HG02973 (cell line): ENCODE measurements at regions not wholly inside any gene's neighbourhood (a gene's known extent, or its start where the extent isn't known, plus 50 kb on each side); places are given as distances from the start of the nearest gene placed in this dataset.

ENCODE experiments used
- ATAC-seq: cut with Tn5 transposase; IDR thresholded peaks from one replicate; pipeline ENCODE4 v1.9.1; 2021; ENCODE audit warnings: moderate library complexity; ENCODE audit not compliant: unreplicated experiment

DNA sequence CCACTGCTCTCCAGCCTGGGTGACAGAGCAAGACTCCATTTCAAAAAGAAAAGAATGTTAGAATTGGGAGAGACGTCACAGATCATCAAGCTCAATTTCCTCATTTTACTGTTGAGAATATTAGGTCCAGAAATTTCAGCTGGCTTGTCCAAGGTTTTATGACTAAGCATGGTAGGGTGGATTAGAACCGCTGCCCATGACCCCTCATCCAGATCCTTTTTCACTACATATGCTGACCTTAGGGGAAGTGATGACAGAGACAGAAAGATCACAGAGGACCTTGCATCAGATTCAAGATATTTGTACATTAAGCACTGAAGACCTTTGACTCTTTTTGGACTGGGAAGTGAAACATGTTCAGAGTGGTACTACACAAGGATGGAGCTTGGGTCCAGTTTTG is 134.5 kb downstream of the ADAMTS15 start:
- no peak for ATAC-seq

DNA sequence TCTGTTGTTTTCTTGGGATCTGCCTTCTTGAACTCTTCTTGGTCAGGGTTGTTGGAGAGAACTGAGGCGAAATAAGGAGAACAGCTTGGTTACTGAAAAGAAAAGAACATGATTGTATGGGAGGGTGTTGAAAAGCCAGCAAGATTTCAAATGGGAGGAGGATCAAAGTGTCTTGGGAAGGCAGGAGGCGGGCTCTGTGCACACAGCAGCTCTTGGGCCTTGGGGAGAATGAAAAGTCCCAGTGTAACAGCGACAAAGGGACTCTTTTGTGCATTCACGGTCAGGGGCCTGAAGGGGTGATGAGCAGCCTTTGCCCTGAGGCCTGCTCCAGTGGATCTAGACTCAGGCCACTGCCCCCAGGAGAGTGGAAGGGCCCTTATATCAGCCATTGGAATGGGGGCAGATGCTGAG is 135.4 kb downstream of the ADAMTS15 start:
- ATAC-seq = no peak

DNA sequence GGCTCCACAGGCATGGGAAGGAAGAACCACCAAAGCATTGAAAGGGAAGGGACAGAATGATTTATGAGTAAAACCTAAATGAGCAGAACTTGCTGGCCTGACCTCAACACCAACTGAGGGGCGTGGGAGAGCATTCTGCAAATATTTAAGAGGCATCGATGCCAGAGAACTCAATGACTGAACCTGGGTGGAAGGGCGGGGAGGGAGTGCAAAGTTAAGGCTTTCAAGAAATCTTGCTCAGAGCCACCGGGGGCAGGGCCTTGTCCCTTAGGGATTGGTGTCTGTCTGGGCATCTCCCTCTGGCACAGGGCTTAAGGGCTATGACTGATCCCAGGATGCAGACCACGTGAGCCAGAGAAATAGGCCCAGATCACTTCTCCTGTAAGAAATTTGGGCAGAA is 137.1 kb downstream of the ADAMTS15 start:
- ATAC-seq = no peak

DNA sequence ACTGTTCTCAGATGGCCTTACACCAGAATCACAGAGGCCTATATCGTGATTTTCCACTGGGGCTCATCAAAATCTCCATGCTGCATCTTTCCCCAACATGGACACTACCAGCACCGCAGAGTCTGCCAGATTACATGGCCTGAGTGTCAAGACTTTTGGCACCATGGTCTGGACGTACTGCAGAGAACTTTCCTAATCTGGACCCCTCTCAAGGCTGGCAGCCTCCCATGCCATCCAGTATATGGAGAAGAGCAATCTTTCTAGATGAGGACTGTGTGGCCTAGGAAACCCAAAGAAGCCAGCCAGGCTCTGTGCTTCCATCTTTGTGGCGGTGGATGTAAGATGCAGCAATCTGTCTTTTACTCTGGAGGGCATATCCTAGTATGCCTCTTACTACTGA is 139.2 kb downstream of the ADAMTS15 start:
- no peak for ATAC-seq

DNA sequence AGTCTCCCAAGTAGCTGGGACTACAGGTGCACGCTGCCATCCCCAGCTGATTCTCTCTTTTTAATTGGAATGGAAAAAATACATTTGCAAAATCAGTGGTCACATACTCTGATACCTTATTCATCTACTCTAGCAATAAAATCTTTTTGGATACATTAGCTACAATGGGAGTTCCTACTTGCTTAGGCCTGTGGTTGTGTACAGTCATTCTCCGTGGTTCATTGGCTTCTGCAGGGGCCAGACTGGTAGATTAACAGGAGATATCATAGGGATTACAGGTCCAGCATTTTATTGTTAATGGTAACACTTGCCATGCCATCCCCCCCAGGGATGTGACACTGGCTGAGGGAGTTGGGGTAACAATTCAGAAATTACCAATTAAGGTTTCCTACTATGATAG is 140.0 kb downstream of the ADAMTS15 start:
- ATAC-seq = no peak

DNA sequence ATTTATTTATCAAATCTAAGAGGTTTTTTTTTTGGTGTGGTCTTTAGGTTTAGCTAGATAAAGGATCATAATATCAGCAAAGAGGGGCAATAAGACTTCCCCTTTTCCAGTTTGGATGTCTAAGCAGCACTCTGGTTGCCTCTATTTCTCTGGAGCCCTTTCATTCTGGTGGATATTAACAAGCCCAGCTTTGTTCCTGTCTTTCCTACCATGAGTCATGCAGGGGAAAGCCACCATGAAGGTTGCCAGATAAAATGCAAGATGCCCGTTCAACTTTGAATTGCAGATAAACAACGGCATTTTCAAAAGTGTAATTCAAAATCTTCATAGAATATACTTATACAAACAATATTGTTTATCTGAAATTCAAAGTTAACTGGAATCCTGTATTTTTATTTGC is 143.6 kb downstream of the ADAMTS15 start:
- ATAC-seq = no peak

DNA sequence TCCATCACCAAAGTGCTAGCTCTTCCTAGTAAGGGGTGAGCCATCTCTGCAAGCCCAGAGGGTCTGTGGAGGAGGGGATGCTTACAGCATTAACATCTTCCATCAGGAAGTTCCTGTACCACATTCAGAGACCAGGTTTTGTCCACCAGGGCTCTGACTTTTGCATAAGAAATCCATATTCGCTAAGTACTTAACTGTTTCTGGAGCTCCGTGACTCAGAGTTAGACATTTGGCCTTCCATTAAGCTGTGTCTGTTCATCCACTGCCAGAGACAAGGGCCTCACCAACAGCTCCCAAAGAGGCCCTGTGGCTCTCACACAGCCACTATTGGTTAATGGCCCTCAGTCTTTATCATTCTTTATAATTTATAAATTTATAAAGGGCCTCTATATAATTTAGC is 144.6 kb downstream of the ADAMTS15 start:
- no peak for ATAC-seq

DNA sequence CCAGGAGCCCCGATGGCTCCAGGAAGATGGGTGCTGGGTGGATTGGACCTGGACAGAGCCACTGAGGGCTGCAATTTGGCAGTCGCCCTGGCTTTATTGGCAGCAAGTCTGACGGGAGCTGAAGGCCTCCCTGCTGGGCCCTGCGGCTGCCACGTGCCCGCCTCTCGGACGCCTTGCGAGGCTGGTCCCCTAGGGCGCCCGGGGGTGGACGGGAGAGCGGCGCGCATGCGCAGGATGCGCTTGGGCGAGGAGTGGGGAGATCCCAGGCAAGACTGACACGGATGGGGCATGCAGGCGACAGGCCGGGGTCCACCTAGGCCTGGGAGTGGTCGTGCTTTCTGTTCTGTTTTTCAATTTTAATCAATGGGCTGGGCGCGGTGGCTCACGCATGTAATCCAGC is 150.0 kb downstream of the ADAMTS15 start:
- ATAC-seq = no peak

DNA sequence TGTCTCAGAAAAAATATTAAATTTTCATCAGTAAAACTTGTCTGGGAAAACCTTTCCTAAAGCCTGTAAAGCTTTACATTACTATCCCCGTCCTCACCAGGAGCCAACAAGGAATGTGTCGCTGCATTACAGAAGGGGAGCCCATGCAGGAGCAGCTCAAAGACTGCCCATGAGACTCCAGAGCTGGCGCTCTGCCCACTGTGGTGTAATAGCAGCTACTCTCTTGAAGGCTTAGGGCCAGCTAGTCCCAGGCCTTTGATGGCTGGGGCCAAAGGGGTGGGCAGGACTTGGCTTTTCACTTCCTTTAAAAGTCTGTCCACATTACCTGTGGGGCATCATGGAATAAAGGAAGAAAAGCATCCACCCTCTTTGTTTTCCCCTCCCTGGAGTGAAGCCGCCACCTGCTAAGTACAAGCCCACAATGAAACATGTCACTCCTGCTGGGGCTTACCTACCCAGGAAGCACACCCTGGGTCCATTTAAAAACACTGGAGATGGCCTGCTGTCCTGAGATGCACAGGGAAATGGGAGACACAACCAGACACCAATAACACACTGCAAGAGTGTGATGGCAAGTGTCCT is 150.7 kb downstream of the ADAMTS15 start:
- ATAC-seq = no peak

DNA sequence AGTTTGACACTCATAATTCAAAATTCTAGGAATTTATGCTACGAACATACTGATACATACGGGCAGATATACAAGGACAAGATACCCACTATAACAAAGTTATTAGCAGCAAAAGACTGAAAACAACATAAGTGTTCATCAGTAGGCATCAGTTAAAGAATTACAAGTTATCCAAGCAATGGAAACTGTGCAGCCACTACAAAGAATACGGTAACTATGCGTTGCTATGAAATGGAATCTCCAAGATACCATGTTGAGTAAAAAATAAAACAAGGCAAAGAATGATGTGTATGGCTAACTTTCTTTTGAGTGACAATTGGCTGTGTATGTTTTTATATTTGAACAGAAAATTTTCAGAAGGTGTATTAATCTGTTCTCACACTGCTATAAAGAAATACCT is 151.7 kb downstream of the ADAMTS15 start:
- ATAC-seq = no peak

DNA sequence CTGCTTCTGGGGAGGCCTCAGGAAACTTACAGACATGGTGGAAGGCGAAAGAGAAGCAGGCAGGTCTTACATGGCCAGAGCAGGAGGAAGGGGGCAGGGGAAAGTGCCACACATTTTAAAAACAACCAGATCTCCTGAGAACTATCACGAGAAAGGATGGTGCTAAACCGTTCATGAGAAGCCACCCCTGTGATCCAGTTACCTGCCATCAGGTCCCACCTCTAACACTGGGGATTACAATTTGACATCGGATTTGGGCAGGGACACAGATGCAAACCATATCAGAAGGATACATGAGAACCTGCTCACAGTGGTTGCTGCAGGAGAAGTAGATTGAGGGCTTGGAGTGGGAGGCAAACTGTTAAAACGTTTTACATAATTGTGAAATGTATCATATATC is 152.2 kb downstream of the ADAMTS15 start:
- no peak for ATAC-seq

DNA sequence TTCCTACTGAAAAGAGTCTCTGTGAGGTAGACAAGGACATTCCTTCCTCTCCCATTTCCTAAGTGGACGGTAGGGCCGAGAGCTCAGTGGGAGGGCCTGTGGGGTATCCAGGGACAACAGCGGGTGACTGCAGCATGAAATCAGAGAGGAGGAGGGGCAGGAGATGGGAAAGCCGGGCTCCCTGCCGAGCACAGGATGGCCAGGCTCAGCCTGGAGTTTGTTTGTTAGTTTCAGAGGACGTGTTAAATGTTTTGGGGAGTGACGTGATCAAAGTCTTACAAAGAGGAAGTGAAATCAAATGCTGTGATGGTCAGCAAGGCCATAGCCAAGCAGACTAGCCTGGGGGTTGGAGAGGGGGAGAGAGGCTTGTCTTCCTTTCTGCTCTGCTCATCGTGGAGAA is 152.7 kb downstream of the ADAMTS15 start:
- ATAC-seq = no peak

DNA sequence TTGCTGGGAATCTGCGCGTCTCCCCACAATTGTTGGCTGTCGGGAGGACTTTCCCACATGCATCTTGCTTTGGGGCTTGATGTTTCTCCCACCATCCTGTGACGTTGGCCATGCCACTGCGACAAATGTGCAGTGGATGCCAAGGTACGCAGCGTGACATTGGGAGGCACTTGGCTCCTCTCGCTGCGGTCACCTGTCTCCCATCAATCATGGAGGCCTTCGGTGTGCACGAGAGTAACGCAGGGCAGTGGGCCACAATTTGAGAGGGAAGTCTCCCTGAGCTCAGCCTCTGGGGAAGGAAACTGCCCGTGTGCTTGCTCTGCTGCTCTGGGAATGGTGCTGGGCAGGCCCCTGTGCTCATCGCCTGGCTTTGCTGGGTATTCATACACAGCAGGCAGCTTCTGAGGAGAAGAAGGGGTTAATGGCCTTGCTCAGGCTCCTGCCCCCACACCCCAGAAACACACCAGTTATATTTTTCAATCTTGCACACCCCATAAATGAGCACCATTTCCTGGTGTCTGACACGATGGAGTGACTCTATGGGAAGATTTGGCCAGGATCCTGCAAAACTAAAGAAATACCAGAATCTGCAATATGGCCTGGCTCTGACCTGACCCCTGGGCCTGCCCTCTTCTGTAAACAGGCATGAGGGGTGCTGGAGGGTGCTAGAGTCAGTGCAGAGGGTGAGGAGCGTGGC is 153.5 kb downstream of the ADAMTS15 start:
- ATAC-seq = no peak

DNA sequence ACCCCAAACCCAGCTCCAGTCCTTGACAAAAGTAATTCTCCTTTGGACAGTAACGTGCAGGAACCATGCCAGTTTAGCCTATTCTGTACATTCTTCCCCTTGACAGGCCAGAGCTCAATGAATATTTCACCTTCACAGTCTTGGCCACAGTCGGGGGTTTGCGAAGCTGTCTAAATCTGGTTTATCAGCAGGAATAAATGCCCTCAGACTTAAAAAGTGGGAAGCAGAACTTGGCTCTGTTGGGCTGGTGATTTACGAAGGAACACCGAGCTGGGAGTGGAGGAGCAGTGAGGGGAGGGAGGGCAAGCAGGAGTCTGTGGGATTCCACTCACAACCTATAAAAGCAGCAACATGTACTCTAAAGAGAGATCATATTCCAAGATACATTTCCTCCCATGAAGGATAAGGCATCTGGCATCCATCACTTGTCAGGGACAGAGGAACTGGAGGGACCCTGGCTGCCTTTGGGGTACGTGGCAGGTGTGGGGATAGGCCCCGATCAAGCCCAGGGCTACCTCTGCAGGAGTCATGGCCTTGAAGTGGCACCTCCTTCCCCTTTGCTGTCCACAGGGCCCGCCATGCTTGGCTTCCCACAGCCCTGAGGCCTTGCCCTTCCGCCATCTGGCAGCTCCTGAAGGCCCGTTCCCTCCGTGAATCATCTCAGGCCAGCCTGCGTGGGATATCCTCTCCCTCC is 154.3 kb downstream of the ADAMTS15 start:
- no peak for ATAC-seq

DNA sequence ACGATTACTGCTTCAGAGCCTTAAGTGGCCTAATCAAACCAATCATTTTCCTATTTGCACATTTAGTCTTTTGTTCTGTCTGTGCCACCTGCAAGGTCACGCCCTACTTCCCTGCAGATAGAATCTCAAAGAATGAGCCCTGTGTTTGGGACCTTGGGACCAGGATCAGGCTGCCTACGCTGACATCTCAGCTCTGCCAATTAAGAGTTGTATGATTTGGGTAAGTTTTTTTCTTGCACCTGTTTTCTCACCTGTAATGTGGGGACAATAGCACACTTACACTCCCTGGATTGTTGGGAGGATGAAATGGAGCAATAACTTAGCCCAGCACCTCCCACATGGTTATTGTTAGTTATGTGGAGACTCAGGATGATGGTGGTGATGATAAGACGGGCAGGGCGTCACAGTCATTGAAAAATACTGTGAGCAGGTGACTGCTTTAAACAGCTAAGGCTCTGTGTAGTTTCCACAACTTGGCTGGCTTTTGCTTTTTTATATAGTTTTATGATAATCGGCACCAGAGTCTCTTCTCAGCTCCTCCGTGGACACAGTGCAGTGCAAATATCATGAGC is 155.0 kb downstream of the ADAMTS15 start:
- ATAC-seq = no peak

DNA sequence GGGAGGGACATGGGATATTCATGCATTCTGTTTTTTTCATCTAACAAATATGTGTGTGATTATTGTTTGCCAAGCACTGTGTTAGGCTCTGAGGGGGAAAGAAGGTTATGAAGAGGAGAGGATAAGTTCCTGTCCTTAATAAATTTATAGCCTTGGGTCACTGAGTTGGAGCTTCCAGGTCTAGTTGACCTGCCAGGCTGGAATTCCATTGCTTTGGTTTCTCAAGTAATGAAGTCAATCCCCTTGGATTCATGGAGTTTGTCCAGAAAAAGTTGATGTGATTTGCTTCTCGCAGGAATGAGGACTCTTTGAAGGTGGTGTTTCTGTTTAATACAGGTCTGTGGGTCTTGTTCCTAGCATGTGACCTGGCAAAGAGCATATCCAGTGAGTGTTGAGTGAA is 156.2 kb downstream of the ADAMTS15 start:
- ATAC-seq = no peak

DNA sequence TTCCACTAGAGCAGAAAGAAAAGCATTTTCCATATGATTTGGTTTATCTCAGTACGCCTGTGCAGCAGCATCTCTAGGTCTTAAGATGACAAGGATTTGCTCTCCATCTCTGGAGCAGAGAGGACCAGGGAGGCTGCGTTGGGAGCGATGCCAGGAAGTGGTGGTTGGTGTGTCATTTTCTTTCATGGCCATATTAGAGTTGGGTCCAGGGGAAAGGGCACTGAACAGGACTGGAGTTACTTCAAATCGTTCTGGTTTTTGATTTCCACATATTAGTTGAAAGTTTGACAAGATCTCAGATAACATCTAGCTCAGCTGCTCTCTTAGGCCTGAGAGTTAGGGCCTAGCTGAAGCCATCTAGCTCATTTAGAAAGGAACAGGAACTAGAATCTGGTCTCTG is 157.7 kb downstream of the ADAMTS15 start:
- ATAC-seq = no peak

DNA sequence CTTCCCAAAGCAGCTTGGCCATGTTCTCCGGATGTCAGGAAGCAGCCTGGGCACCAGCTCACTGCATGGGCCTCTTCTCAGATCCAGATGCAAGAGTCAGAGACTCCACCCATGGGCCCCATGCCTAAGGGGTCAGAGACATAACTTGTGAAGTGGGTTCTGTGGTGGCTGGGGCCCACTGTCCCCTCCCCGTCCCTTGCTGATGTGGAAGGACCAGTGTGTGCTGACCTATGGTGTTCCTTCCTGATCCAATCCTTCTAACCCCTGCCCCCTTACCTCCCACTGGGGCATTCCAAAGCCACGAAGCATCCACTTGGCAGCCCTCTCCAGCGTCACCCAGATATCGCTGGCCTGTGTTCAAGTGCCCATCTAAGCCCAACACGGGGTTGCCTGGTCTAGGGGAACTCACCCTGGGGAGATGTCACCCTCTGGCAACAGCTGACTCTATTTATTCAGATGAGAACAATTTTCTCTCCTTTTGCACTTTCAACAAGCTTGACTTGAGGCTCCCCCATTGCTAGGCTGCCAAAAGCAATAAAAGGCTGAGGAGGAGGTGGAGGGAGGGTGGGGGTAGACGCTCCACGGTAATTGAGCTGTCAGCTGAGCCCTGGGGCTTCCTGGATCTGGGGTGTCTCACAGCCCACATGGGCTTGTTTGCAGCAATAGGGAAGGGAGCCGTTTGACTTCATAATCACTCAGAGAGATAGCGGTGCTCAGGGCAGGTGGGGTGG is 158.5 kb downstream of the ADAMTS15 start:
- ATAC-seq = no peak

DNA sequence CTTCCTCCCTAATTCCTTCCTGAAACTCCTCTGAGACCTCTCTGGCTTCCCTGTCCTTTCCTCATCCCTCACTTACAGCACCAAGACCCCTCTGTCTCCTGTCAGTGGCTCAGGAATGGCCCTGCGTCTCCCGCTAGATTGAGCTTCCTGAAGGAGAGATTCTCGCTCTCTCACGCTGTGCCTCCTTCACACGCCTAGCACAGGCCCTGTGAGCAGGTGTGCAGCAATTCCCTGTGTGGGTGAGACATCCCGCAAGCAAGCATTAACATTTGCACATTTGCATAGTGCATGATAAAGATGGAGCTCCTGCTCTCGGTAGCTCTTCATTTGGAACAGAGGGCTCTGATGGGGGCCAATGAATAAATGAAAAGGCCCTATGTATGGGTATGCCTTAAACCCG is 159.8 kb downstream of the ADAMTS15 start:
- ATAC-seq = no peak

DNA sequence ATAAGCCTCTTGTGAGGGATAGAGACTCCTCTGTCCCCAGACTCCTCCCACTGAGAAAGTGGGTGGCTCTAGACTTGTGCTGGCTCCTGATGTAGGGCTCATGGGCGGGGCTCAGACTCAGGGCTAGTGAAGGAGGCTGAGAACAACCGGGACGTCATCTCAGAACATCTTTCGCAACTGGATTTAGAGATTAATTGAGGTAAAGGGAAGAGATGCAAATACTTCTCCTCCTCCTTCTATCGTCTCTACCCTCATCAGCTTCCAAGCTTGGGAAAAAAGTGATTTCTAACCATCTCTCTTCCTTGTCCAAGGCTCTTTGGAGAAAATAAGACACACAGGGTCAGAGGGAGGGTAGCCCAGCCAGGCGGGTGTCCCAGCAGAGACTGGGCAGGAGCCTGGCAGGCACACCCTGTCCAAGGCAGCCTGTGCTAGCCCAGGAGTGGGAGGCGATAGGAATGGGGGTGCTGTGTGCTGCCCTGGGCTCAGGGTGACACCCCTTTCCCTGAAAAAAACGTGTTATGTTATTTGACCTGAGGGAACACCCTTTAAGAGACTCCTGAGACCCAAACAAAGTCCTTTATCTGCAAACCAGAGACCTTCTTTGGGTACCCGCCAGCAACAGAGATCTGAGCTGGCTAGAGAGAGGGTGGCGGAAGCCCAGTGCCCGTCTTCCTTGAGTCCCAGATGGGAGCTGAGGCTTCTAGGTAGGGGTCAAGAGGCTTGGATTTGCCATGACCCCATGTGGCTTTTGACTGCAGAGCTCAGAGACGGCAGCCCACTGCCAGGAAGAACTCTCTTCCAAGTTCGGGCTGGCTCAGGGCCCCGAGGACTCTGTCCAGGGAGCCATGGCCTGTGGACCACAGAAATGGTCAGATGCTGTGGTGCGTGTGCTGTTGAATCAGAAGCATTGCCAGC is 160.9 kb downstream of the ADAMTS15 start:
- no peak for ATAC-seq
